Activated CD4-positive, alpha-beta memory T cell treated with anti-CD3 and anti-CD28 coated beads for 36 hours (primary cell): ENCODE measurements at regions not wholly inside any gene's neighbourhood (a gene's known extent, or its start where the extent isn't known, plus 50 kb on each side); places are given as distances from the start of the nearest gene placed in this dataset.

Source experiments
- CTCF ChIA-PET: fragments of 350-600 bp; sonication (Branson Sonifier 250); formaldehyde crosslinking; loops from one replicate; lab custom pipeline; 2021; ENCODE audit warnings: antibody characterized with exemption, inconsistent platforms; lab: Charles Lee
- POLR2A ChIA-PET: fragments of 350-600 bp; sonication (Branson Sonifier 250); formaldehyde crosslinking; loops from one replicate; lab custom pipeline; 2021; ENCODE audit warnings: antibody characterized with exemption; lab: Charles Lee
- DNase-seq: peaks from one replicate; pipeline ENCODE4 v3.0.0-alpha.2; 2020
- H3K27ac Mint-ChIP-seq: one replicate; pipeline ENCODE4 v1.8.0; 2021; ENCODE audit warnings: mixed read lengths
- H3K27me3 Mint-ChIP-seq: one replicate; pipeline ENCODE4 v1.8.0; 2021; ENCODE audit warnings: mixed read lengths
- H3K36me3 Mint-ChIP-seq: one replicate; pipeline ENCODE4 v1.8.0; 2021; ENCODE audit warnings: mixed read lengths
- H3K4me1 Mint-ChIP-seq: one replicate; pipeline ENCODE4 v1.8.0; 2021; ENCODE audit warnings: low read depth, mixed read lengths
- H3K4me3 Mint-ChIP-seq: one replicate; pipeline ENCODE4 v1.8.0; 2021; ENCODE audit warnings: mild to moderate bottlenecking, mixed read lengths
- H3K9me3 Mint-ChIP-seq: one replicate; pipeline ENCODE4 v1.8.0; 2021; ENCODE audit warnings: mixed read lengths
- intact Hi-C: fragments of 100-400 bp; cut with micrococcal nuclease; formaldehyde crosslinking; loops from one replicate; pipeline ENCODE4 v1.15.1; 2023

GRCh38 chr6:6704103-6705060, 115.9 kb downstream of the LY86 start:
- CTCF ChIA-PET, result interaction anchor here (1.1 kb wide), 1 partner anchor 8 kb away, joined by 3 read pairs; no protein-coding TSS in a partner anchor
- H3K36me3 Mint-ChIP-seq, result no peaks in the 10 kb centered on the region
- POLR2A ChIA-PET, result no interaction called here
- peaks cover 13% of the 10 kb centered on the region for H3K27me3 Mint-ChIP-seq
- no peak for DNase-seq
- no peaks in the 10 kb centered on the region for H3K4me1 Mint-ChIP-seq
- H3K4me3 Mint-ChIP-seq, result no peak overlapping the region
- intact Hi-C loops, result no loop called here
- H3K9me3 Mint-ChIP-seq, result no peaks in the 10 kb centered on the region
- no peak overlapping the region for H3K27ac Mint-ChIP-seq

GRCh38 chr6:6705061-6705425, 116.5 kb downstream of the LY86 start:
- no peak for DNase-seq
- ChIA-PET CTCF (interaction anchor here (1.1 kb wide), 1 partner anchor 8 kb away, joined by 3 read pairs; no protein-coding TSS in a partner anchor), POLR2A (no interaction called here)
- intact Hi-C loops, result no loop called here
- Mint-ChIP-seq H3K27ac (no peak overlapping the region), H3K4me3 (no peak overlapping the region), H3K36me3 (no peaks in the 10 kb centered on the region), H3K27me3 (peaks cover 13% of the 10 kb centered on the region), H3K4me1 (no peaks in the 10 kb centered on the region), H3K9me3 (no peaks in the 10 kb centered on the region)

- H3K27ac Mint-ChIP-seq, result no peak overlapping the region
- no peaks in the 10 kb centered on the region for H3K4me1 Mint-ChIP-seq
- H3K4me3 Mint-ChIP-seq, result no peak overlapping the region
- POLR2A ChIA-PET, result no interaction called here
- H3K27me3 Mint-ChIP-seq, result peaks cover 14% of the 10 kb centered on the region
- no peak for DNase-seq
- intact Hi-C loops, result no loop called here
- CTCF ChIA-PET, result interaction anchor here (1.0 to 1.1 kb wide), 2 partner anchors 9 to 30 kb away, joined by 5 read pairs; no protein-coding TSS in a partner anchor
- H3K36me3 Mint-ChIP-seq, result no peaks in the 10 kb centered on the region
- no peaks in the 10 kb centered on the region for H3K9me3 Mint-ChIP-seq
Observed at GRCh38 chr6:6705915-6706675, 117.6 kb downstream of the LY86 start.

GRCh38 chr6:6707143-6707542, 118.6 kb downstream of the LY86 start:
- ChIA-PET POLR2A (no interaction called here), CTCF (interaction anchor here (1.0 to 1.1 kb wide), 2 partner anchors 10 to 31 kb away, joined by 5 read pairs; no protein-coding TSS in a partner anchor)
- no peaks in the 10 kb centered on the region for H3K9me3 Mint-ChIP-seq
- H3K27ac Mint-ChIP-seq, result no peak overlapping the region
- no peak for DNase-seq
- H3K36me3 Mint-ChIP-seq, result no peaks in the 10 kb centered on the region
- no peak overlapping the region for H3K4me3 Mint-ChIP-seq
- peaks cover 8% of the 10 kb centered on the region for H3K4me1 Mint-ChIP-seq
- peaks cover 14% of the 10 kb centered on the region for H3K27me3 Mint-ChIP-seq
- intact Hi-C loops, result no loop called here

GRCh38 chr6:6709106-6709505, 120.6 kb downstream of the LY86 start:
- no peaks in the 10 kb centered on the region for H3K36me3 Mint-ChIP-seq
- no peak overlapping the region for H3K4me3 Mint-ChIP-seq
- H3K9me3 Mint-ChIP-seq, result no peaks in the 10 kb centered on the region
- H3K27ac Mint-ChIP-seq, result no peak overlapping the region
- no peak for DNase-seq
- peaks cover 18% of the 10 kb centered on the region for H3K27me3 Mint-ChIP-seq
- intact Hi-C loops, result no loop called here
- ChIA-PET POLR2A (no interaction called here), CTCF (no interaction called here)
- peaks cover 14% of the 10 kb centered on the region for H3K4me1 Mint-ChIP-seq

- Mint-ChIP-seq H3K27me3 (peaks cover 19% of the 10 kb centered on the region), H3K9me3 (no peaks in the 10 kb centered on the region), H3K4me1 (peaks cover 14% of the 10 kb centered on the region), H3K4me3 (no peak overlapping the region), H3K27ac (no peak overlapping the region), H3K36me3 (no peaks in the 10 kb centered on the region)
- intact Hi-C loops, result no loop called here
- DNase-seq, result no peak
- ChIA-PET POLR2A (no interaction called here), CTCF (no interaction called here)
Observed at GRCh38 chr6:6711031-6711785, 122.7 kb downstream of the LY86 start.

- Mint-ChIP-seq H3K9me3 (no peaks in the 10 kb centered on the region), H3K27me3 (peaks cover 19% of the 10 kb centered on the region), H3K4me3 (no peak overlapping the region), H3K36me3 (no peaks in the 10 kb centered on the region), H3K27ac (no peak overlapping the region), H3K4me1 (peaks cover 14% of the 10 kb centered on the region)
- ChIA-PET POLR2A (no interaction called here), CTCF (interaction anchor here (1.0 kb wide), 1 partner anchor 35 kb away, joined by 3 read pairs; no protein-coding TSS in a partner anchor)
- no peak for DNase-seq
- intact Hi-C loops, result no loop called here
Observed at GRCh38 chr6:6711832-6712448, 123.4 kb downstream of the LY86 start.

- POLR2A ChIA-PET, result no interaction called here
- intact Hi-C loops, result no loop called here
- no peaks in the 10 kb centered on the region for H3K36me3 Mint-ChIP-seq
- H3K9me3 Mint-ChIP-seq, result no peaks in the 10 kb centered on the region
- no peak for DNase-seq
- no peak overlapping the region for H3K27ac Mint-ChIP-seq
- peaks cover 19% of the 10 kb centered on the region for H3K27me3 Mint-ChIP-seq
- CTCF ChIA-PET, result interaction anchor here (0.6 to 1.0 kb wide), 2 partner anchors 36 to 530 kb away, joined by 3 read pairs; no protein-coding TSS in a partner anchor
- peaks cover 14% of the 10 kb centered on the region for H3K4me1 Mint-ChIP-seq
- H3K4me3 Mint-ChIP-seq, result no peak overlapping the region
Observed at GRCh38 chr6:6712449-6713403, 124.2 kb downstream of the LY86 start.

- Mint-ChIP-seq H3K36me3 (no peaks in the 10 kb centered on the region), H3K9me3 (no peaks in the 10 kb centered on the region), H3K27me3 (peaks cover 19% of the 10 kb centered on the region), H3K4me1 (peaks cover 19% of the 10 kb centered on the region), H3K4me3 (no peak overlapping the region), H3K27ac (no peak overlapping the region)
- intact Hi-C loops, result no loop called here
- ChIA-PET POLR2A (no interaction called here), CTCF (no interaction called here)
- DNase-seq, result no peak
Observed at GRCh38 chr6:6713657-6714056, 125.1 kb downstream of the LY86 start.

- Mint-ChIP-seq H3K9me3 (no peaks in the 10 kb centered on the region), H3K4me3 (no peak overlapping the region), H3K4me1 (peaks cover 19% of the 10 kb centered on the region), H3K27me3 (peaks cover 19% of the 10 kb centered on the region), H3K36me3 (no peaks in the 10 kb centered on the region), H3K27ac (no peak overlapping the region)
- ChIA-PET POLR2A (no interaction called here), CTCF (no interaction called here)
- DNase-seq, result no peak
- intact Hi-C loops, result no loop called here
Observed at GRCh38 chr6:6714118-6714897, 125.8 kb downstream of the LY86 start.
